Stimulated activated CD4-positive, alpha-beta T cell treated with anti-CD3 and anti-CD28 coated beads, Interleukin-1b, Interleukin-23, amount 100 ng/mL, for 48 hours (primary cell): ENCODE measurements at regions not wholly inside any gene's neighbourhood (a gene's known extent, or its start where the extent isn't known, plus 50 kb on each side); places are given as distances from the start of the nearest gene placed in this dataset.
"Not testable (repeated sequence)": the region's sequence is repeated elsewhere in the genome, so short reads cannot be mapped to it uniquely, and the experiment has no call there.

Experiments used
- DNase-seq: peaks from one replicate; pipeline ENCODE4 v3.0.0-alpha.2; 2020

DNA sequence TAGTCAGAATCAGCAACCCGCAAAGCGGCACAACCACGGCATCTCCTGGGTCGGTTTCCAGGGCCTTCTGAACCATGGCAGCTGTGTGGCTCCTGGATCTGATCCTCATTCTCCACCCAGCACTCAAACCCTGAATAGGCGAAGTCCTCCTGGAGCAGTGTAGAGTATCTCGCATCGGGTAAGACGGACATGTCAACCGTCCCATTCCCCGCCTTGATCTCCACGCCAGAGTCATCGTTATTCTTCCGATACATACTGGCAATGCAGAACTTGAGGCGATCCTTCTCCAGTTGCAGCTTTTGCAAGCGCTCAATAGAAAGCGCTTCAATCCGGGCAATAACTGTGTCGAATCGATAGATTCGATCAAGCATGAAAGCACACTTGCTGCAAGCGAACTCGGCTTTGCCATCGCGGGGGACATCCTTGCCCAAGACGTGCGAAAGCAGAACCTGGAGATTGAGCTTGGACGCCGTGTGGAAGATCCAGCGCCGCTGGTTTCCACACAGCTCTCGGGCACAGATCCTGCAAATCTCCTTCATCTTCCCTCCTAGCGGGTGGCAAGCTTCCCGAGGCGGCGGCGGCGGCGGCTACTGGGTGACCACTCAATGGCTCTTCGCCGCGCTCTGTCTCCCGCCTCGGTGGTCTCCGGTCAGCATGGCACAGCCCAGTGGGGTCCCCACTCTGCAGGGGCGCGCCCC is 142.9 kb downstream of the NBPF8 start:
- DNase-seq, result not testable (repeated sequence)

GRCh38 chr1:120558303-120559060 is 143.6 kb downstream of the NBPF8 start:
- peak; percentile 34 for DNase-seq

DNA sequence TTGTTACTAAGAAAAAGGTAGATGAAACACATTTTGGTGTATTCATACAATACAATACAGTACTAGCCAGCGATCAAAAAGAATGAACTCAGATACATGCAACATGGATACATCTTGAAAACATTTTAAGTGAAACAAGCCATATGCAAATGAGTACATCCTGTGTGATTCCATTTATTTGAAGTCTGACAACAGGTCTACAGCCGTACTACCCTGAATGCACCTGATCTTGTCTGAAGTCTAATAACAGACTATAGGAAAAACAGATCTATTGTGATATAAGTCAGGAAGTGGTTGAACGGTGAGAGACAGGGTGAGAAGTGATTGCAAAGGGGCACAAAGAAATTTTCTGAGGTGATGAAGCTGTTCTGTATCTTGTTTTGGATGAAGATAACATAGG is 146.9 kb downstream of the NBPF8 start:
- not testable (repeated sequence) for DNase-seq

DNA sequence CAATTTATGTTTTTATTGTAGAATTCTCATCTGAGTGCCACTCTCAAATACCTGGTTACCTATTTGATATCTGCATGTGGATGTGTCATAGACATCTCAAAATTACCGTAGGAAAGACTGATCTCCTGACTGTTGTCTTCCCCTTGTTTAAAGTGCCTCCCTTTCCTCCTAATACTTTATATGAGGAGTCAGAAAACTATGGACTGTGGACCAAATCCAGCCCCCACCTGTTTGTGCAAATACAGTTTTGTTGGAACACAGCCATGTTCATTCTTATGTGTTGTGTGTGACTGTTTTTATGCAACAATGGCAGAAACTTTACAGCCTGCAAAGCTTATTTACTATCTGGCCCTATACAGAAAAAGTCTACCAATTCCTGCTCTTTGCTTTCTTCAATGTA is 150.6 kb downstream of the NBPF8 start:
- not testable (repeated sequence) for DNase-seq

DNA sequence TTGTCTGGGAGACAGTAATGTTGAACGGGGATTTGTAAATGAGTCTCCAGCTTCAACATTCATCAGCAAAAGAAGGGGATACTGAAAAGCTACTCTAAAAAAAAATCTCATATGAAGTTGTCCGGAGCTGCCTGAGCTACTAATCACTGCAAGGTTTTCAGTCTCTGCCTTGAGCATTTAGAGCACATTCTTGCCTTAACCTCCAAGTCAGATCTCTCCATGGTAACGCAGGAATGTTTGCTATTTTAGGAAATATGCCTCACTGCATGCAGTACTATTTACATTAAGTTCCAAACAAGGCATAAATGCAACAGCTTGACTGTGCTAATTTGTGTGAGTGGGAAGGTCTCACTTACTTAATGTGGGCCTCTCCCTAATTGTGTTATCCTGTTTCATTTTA is 152.8 kb downstream of the NBPF8 start:
- DNase-seq, result not testable (repeated sequence)

GRCh38 chr1:120575201-120575600 is 148.5 kb upstream of the NBPF26 start:
- not testable (repeated sequence) for DNase-seq

GRCh38 chr1:120582135-120582534 is 141.6 kb upstream of the NBPF26 start:
- DNase-seq, result not testable (repeated sequence)

GRCh38 chr1:120586053-120586452 is 137.7 kb upstream of the NBPF26 start:
- DNase-seq, result not testable (repeated sequence)

DNA sequence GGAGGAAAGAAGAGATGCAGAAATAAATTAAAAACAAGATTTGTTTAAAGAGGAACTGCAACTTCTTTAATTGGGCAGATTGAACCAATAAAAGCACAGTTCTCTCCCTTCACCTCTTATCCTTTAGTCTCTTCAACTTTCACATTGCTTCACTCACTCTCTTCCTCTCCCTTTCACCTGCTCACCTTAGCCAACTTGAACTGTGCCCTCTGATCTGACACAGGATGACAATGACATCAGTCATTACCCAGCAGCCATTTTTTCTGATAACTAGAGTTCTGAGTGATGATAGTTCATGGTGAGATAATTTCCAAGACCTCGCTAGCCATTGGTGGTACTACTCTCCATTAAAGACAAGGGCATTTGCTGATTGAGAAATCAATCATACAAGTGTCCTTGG is 134.9 kb upstream of the NBPF26 start:
- DNase-seq, result not testable (repeated sequence)

- not testable (repeated sequence) for DNase-seq
These were observed 132.0 kb upstream of the NBPF26 start for GRCh38 chr1:120591774-120592173.

DNA sequence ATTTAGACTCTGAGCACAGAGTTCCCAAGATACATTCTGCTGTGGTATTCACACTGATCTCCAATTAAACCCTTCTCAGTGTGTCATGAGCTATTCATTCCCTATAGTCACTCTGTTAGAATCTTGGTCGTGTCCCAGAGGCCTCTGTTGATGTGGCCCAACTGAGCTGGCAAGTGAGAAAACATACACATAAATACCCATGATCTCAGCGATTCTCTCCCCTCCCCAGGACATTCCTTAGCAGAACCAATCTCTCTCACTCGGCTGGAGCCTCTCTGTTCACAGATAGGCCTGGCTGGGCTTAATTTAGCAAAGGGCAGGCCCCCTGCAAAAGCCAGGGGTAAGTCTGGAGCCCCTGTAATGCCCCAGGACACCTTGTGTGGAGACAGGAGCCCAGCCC is 130.8 kb upstream of the NBPF26 start:
- DNase-seq, result not testable (repeated sequence)

DNA sequence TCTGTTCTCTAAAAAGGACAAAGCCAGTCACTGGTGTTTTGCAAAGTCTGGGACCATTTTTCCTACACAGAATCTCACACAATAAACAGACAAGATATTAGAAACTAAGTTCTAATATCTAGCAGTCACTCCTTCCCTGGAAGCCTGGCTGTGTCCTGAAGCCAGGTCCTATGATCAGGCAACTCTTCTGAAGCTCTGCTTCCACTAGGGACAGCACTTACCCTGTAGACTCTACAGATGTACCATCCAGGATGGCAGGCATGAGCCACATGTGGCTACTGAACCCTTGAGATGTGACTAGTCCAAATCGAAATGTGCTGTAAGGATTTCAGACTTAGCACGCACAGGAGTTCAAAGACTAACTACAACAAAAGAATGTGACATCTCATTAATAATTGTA is 130.1 kb upstream of the NBPF26 start:
- DNase-seq, result not testable (repeated sequence)

GRCh38 chr1:120598331-120598951 is 125.3 kb upstream of the NBPF26 start:
- DNase-seq, result not testable (repeated sequence)

GRCh38 chr1:120599511-120599910 is 124.2 kb upstream of the NBPF26 start:
- not testable (repeated sequence) for DNase-seq

- not testable (repeated sequence) for DNase-seq
These were observed 123.2 kb upstream of the NBPF26 start for GRCh38 chr1:120600442-120601041.

- DNase-seq, result not testable (repeated sequence)
These were observed 115.9 kb upstream of the NBPF26 start for GRCh38 chr1:120607882-120608281.

DNA sequence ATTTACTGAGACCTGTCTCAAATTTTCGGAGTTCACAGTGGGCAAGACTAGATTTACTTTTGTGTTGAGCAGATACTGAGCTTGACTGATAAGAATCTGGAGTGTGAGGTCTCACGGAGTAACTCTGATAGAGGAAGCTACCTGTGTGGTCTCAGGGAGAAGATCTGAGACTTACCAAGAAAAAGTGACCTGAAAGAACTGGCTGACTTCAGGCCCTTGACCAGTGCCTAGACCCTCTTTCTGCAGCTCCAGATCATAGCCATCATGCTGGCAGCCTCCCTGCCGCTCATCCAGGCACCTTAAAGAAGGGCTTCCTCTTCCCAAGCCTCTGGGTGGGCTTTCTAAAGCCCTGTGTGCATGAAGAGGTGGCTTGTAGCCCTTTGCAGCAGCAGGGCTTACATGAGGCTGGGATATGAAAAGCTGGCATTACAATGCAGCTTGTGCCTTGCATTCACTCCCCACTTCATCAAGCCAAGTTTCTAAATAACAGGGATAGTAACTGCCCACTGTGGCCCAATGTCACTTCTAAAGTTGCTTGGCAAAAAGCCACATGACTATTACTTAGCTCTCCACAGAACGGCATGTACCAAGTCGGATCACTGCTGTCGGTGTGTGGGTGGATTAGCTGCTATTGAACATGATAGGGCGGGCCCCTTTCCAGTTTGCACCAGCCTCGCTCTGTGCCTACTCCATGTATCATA is 115.3 kb upstream of the NBPF26 start:
- DNase-seq, result not testable (repeated sequence)

- DNase-seq, result not testable (repeated sequence)
These were observed 114.7 kb upstream of the NBPF26 start for GRCh38 chr1:120609015-120609573.

DNA sequence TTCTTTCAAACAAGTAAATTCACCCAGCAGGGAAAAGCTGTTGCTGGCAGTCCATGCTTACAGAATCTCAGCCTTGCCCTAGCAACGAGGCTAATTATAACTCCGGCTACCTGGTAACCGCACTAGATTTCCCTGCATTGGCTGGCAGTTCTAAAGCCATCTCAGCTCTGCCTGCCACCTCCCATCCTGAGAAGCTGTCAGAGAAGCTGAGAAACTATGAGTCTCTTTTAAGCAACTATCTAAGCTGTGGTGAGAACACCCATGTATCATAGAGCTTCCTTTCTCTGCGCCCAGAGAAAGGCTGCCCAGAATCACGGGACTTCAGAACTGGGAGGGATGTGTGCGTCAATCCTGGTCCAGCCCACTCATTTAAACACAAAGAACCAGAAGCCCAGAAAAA is 113.9 kb upstream of the NBPF26 start:
- DNase-seq, result not testable (repeated sequence)

DNA sequence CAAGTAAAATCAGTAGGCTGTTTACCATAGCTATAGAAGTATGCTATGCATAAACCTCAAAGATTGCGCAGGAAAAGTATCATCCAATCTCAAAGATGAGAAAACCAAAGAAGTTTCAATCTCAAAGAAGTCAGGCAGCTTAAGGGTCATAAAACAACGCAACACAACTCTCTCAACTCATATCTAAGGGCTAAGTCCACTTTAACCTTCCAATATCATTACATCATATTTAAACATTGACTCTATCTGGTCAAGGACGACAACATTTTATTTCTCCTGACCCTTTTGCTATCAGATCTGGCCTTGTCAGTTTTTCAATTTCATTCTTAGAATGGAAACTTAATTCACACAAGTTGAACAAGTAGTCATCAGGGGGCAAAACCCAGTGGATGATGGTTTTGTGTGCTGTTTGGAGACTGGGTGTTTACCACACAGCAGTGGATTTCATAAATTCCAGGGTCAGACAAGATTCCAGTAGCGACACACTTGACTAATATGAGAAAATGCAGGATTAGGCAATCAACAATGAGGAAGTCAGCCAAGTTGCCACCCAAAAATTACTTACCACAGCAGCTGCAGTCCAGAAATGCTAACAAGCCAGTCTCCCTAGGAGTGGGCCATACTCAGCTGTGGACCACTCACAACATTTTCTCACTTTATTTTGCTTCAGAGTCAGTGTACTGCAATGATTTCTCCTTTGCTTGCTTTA is 108.7 kb upstream of the NBPF26 start:
- DNase-seq, result not testable (repeated sequence)

DNA sequence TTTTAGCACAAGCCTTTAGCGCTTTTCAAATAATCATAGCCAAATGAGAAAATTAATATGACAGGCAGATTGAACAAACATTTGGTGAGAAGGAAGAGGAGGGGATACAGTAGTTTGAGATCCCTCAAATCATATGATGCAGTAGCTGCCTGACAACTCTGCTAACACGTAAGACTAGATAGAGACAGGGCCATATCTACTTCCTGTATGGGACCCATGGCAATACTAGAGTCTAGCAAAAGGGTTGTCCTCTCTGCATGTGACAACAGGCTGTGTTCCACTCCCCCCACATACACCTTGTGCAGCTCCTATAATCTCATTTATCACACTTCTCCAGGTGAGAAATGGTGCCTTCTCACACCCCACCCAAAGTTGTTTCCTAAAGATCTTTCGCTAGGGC is 106.3 kb upstream of the NBPF26 start:
- not testable (repeated sequence) for DNase-seq
